Common myeloid progenitor, CD34-positive (primary cell): ENCODE measurements at regions not wholly inside any gene's neighbourhood (a gene's known extent, or its start where the extent isn't known, plus 50 kb on each side); places are given as distances from the start of the nearest gene placed in this dataset.

ENCODE experiments used
- CTCF ChIA-PET: fragments of 350-600 bp; sonication (Branson Sonifier 250); formaldehyde crosslinking; loops from one replicate; lab custom pipeline; 2021; ENCODE audit warnings: antibody characterized with exemption; lab: Charles Lee
- POLR2A ChIA-PET: fragments of 350-600 bp; sonication (Branson Sonifier 250); formaldehyde crosslinking; loops from one replicate; lab custom pipeline; 2021; ENCODE audit warnings: antibody characterized with exemption; lab: Charles Lee
- DNase-seq, 3 donors: peaks; one replicate each; pipeline versions ENCODE4 v3.0.0 to v3.0.0-alpha.2; 2013
- H3K27ac ChIP-seq, 2 experiments: 1 replicate in 1 of 2; 2 replicates in 1 of 2; pipeline ENCODE4 v1.7.0; 2013; ENCODE audit warnings: inconsistent platforms in 2 of 2, low read length in 2 of 2, mild to moderate bottlenecking in 2 of 2, low read depth in 1 of 2, moderate library complexity in 1 of 2; ENCODE audit not compliant: severe bottlenecking in 2 of 2, insufficient read depth in 1 of 2, poor library complexity in 1 of 2
- H3K27me3 ChIP-seq, 5 experiments: replicated peaks in 2 of 5; 1 replicate in 3 of 5; 2 replicates in 2 of 5; pipeline versions ENCODE4 v1.6.1 to v1.7.0; 2013; ENCODE audit warnings: low read length in 4 of 5, mild to moderate bottlenecking in 2 of 5, moderate library complexity in 2 of 5, inconsistent platforms in 1 of 5; ENCODE audit not compliant: insufficient read depth in 5 of 5, control insufficient read depth in 4 of 5
- H3K36me3 ChIP-seq, 4 experiments: 1 replicate in 2 of 4; 2 replicates in 2 of 4; pipeline versions ENCODE4 v1.6.1 to v1.7.0; 2013; ENCODE audit warnings: low read length in 3 of 4, control low read depth in 1 of 4, mild to moderate bottlenecking in 1 of 4; ENCODE audit not compliant: control insufficient read depth in 4 of 4, insufficient read depth in 4 of 4
- H3K4me1 ChIP-seq, 4 experiments: 1 replicate in 3 of 4; 2 replicates in 1 of 4; pipeline versions ENCODE4 v1.6.1 to v1.7.1; 2013; ENCODE audit warnings: low read length in 3 of 4, mild to moderate bottlenecking in 3 of 4, control low read depth in 1 of 4, inconsistent platforms in 1 of 4, moderate library complexity in 1 of 4; ENCODE audit not compliant: control insufficient read depth in 4 of 4, insufficient read depth in 4 of 4; ENCODE audit errors: control extremely low read depth in 1 of 4
- H3K4me3 ChIP-seq, 7 experiments: 1 replicate in 4 of 7; 2 replicates in 3 of 7; pipeline versions ENCODE4 v1.5.1 to v1.7.0; 2013; ENCODE audit warnings: mild to moderate bottlenecking in 7 of 7, low read length in 6 of 7, moderate library complexity in 6 of 7, inconsistent platforms in 2 of 7, low read depth in 2 of 7, control low read depth in 1 of 7; ENCODE audit not compliant: insufficient read depth in 4 of 7, control insufficient read depth in 1 of 7; ENCODE audit errors: extremely low read depth in 1 of 7
- H3K9me3 ChIP-seq, 5 experiments: 1 replicate in 4 of 5; 2 replicates in 1 of 5; pipeline versions ENCODE4 v1.6.1 to v1.7.1; 2013; ENCODE audit warnings: low read length in 4 of 5, mild to moderate bottlenecking in 2 of 5, inconsistent platforms in 1 of 5, low read depth in 1 of 5, moderate library complexity in 1 of 5; ENCODE audit not compliant: control insufficient read depth in 4 of 5, insufficient read depth in 2 of 5; ENCODE audit errors: control extremely low read depth in 1 of 5
- WGBS: methylation state at CpG from one replicate; pipeline ENCODE4 v1.1.5; 2013; ENCODE audit not compliant: insufficient coverage; 5-methylcytosine and 5-hydroxymethylcytosine counted together

DNA sequence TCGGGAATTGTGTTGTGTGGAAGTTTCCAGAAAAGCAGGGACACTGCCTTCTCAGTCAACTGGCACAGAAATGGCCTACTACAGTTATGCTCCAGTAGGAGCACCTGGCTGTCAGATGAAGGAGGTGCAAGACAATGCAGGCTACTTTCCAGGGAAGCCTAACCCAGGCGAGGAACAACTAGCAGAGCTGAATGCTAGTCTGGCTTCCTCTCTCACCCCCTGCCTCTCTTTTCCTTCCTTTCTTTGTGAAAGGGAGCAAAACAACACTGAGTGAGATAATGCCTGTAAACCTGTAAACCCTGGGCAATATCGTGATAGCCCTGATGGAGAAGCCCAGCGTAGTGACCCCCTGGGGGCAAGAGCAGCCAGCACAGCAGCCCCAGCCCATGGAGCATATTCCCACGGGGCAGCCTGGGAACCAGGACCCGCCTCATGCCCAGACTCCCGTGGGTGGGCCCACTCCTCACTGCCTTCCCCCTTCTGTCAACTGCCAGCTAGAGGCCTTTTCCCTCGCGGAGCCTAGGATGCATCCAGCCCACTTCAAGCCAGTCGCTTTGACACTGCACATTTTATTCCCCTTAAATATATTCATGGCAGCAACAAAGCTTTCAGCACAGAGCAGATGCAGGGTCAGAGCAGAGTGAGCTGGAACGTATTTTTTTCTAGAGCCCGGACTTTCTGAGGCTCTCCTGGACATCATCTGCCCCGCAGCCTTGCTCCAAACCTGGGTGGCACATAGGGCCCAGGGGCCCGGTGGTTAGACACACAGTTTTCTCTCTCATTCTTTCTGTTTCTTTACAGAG, 77.0 kb downstream of the PDCL3 start:
- H3K4me1 ChIP-seq = peaks cover 0 to 11% (median 5%) of the 10 kb centered on the region in 4 experiments
- ChIA-PET POLR2A (no interaction called here), CTCF (no interaction called here)
- H3K27ac ChIP-seq = no peak overlapping the region
- H3K27me3 ChIP-seq = peaks cover 0 to 9% (median 0%) of the 10 kb centered on the region in 5 experiments
- no peak overlapping the region for H3K4me3 ChIP-seq
- no peak for DNase-seq
- WGBS = 81% methylated on average over 9 of the region's 14 CpGs
- no peaks in the 10 kb centered on the region for H3K36me3 ChIP-seq
- H3K9me3 ChIP-seq = peaks cover 0 to 1% (median 0%) of the 10 kb centered on the region in 5 experiments

DNA sequence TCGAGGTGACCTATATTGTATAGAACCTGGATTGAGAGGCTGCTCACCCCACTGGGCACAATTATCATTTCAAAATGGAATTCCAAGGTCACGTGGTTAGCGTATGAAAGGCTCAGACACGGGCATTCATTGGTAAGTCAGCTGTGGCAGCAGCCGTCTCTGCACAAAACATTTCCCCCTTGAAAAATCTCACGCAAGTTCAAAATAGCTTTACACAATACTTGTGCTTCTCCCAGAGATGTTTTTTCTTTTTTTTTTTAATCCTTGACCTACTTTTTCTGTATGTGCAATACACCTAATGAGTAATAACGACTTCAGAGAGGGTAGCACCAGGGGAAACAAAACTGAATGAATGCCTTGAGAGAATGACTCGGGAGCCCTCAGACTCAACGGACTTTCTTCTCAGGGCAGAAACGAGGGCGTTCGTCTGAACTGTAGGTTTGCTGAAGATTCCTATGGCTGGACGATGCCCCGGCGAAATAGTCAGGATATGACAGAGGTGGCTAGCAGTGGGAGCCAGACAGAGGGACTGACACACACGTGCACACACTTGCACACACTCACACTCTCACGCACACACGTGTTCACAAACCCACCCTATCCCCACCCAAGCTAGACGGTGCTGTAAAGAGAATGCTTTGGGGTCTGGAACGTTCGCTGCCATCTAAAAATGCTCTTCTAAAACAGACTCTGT, 77.8 kb downstream of the PDCL3 start:
- H3K4me3 ChIP-seq = no peak overlapping the region
- no peak for DNase-seq
- CTCF ChIA-PET = interaction anchor here (1.2 to 1.3 kb wide), 2 partner anchors 9 to 30 kb away, joined by 3 read pairs; no protein-coding TSS in a partner anchor
- H3K27ac ChIP-seq = no peak overlapping the region
- 92% methylated on average over 13 of the region's 21 CpGs for whole genome bisulfite sequencing
- H3K27me3 ChIP-seq = peaks cover 0 to 9% (median 0%) of the 10 kb centered on the region in 5 experiments
- H3K9me3 ChIP-seq = peaks cover 0 to 4% (median 3%) of the 10 kb centered on the region in 5 experiments
- H3K36me3 ChIP-seq = no peaks in the 10 kb centered on the region
- H3K4me1 ChIP-seq = peaks cover 0 to 11% (median 5%) of the 10 kb centered on the region in 4 experiments
- POLR2A ChIA-PET = no interaction called here

GRCh38 chr2:100641125-100641435, 78.3 kb downstream of the PDCL3 start:
- H3K4me1 ChIP-seq = peaks cover 0 to 11% (median 5%) of the 10 kb centered on the region in 4 experiments
- H3K36me3 ChIP-seq = no peaks in the 10 kb centered on the region
- H3K27me3 ChIP-seq = peaks cover 0 to 9% (median 0%) of the 10 kb centered on the region in 5 experiments
- WGBS = 95% methylated on average over 11 of the region's 11 CpGs
- H3K4me3 ChIP-seq = no peak overlapping the region
- H3K9me3 ChIP-seq = peaks cover 0 to 5% (median 3%) of the 10 kb centered on the region in 5 experiments
- DNase-seq = no peak
- ChIA-PET POLR2A (no interaction called here), CTCF (interaction anchor here (1.2 to 1.3 kb wide), 2 partner anchors 10 to 30 kb away, joined by 3 read pairs; no protein-coding TSS in a partner anchor)
- H3K27ac ChIP-seq = no peak overlapping the region

- Histone ChIP-seq H3K36me3 (no peaks in the 10 kb centered on the region), H3K4me1 (peaks cover 0 to 11% (median 5%) of the 10 kb centered on the region in 4 experiments), H3K27ac (no peak overlapping the region), H3K9me3 (peaks cover 0 to 5% (median 3%) of the 10 kb centered on the region in 5 experiments), H3K4me3 (no peak overlapping the region), H3K27me3 (peaks cover 0 to 9% (median 0%) of the 10 kb centered on the region in 5 experiments)
- POLR2A ChIA-PET = no interaction called here
- 99% methylated on average over 7 of the region's 8 CpGs for WGBS
- CTCF ChIA-PET = interaction anchor here (1.5 kb wide), 1 partner anchor 35 kb away, joined by 3 read pairs; no protein-coding TSS in a partner anchor
- DNase-seq = no peak
Observed at GRCh38 chr2:100642425-100642824, 79.6 kb downstream of the PDCL3 start.

DNA sequence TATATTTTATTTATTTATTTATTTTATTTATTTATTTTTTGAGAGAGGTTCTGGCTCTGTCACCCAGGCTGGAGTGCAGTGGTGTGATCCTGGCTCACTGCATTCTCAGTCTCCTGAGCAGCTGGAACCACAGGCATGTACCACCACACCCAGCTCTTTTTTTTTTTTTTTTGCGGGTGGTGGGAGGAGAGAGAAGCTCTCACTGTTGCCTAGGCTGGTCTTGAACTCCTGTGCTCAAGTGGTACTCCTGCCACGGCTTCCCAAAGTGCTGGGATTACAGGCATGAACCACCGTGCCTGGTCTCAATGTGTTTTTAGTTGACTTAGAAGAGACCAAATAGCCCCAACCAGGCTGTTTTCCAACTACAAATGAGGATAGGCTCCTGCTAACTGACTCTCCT, 80.7 kb downstream of the PDCL3 start:
- ChIA-PET POLR2A (no interaction called here), CTCF (interaction anchor here (1.5 kb wide), 1 partner anchor 36 kb away, joined by 3 read pairs; no protein-coding TSS in a partner anchor)
- Histone ChIP-seq H3K9me3 (peaks cover 0 to 12% (median 3%) of the 10 kb centered on the region in 5 experiments), H3K4me3 (no peak overlapping the region), H3K27ac (no peak overlapping the region), H3K27me3 (no peaks in the 10 kb centered on the region), H3K4me1 (peaks cover 0 to 11% (median 5%) of the 10 kb centered on the region in 4 experiments), H3K36me3 (no peaks in the 10 kb centered on the region)
- DNase-seq = no peak
- no CpG with 5 or more reads among the region's 3 CpGs for WGBS

- Histone ChIP-seq H3K9me3 (peaks cover 0 to 15% (median 4%) of the 10 kb centered on the region in 5 experiments), H3K27me3 (no peaks in the 10 kb centered on the region), H3K4me1 (peaks cover 0 to 11% (median 5%) of the 10 kb centered on the region in 4 experiments), H3K4me3 (no peak overlapping the region), H3K36me3 (no peaks in the 10 kb centered on the region), H3K27ac (no peak overlapping the region)
- DNase-seq = peak in 2 of 3 donors; percentile 4 to 19
- POLR2A ChIA-PET = no interaction called here
- WGBS = 22% methylated on average over 3 of the region's 6 CpGs
- CTCF ChIA-PET = no interaction called here
Observed at GRCh38 chr2:100643906-100644501, 81.2 kb downstream of the PDCL3 start.
